ENCODE measurements at regions not wholly inside any gene's neighbourhood (a gene's known extent, or its start where the extent isn't known, plus 50 kb on each side); places are given as distances from the start of the nearest gene placed in this dataset.

GRCh38 chr3:118512301-118512700, 522.3 kb downstream of the IGSF11 start:
- TF ChIP-seq SUZ12 (IDR thresholded peaks at IDR 0.05) (no peak), FOXK2 (IDR thresholded peaks at IDR 0.05) (no peak), SP1 (IDR thresholded peaks at IDR 0.05) (no peak), TARDBP (IDR thresholded peaks at IDR 0.05) (no peak), ARNT (IDR thresholded peaks at IDR 0.05) (no peak), L3MBTL2 (conservative IDR thresholded peaks at IDR 0.05) (no peak), NFRKB (IDR thresholded peaks at IDR 0.05) (no peak), CTBP1 (IDR thresholded peaks at IDR 0.05; ENCODE audit: borderline replicate concordance) (no peak), LEF1 (IDR thresholded peaks at IDR 0.05; ENCODE audit: borderline replicate concordance) (no peak), FOXM1 (IDR thresholded peaks at IDR 0.05; ENCODE audit: borderline replicate concordance) (no peak), BHLHE40 (IDR thresholded peaks at IDR 0.05; ENCODE audit: borderline replicate concordance) (no peak), PKNOX1 (IDR thresholded peaks at IDR 0.05) (no peak), HDGF (IDR thresholded peaks at IDR 0.05; ENCODE audit: borderline replicate concordance) (no peak), FOXA1 (IDR thresholded peaks at IDR 0.05) (no peak), ZNF384 (IDR thresholded peaks at IDR 0.05) (no peak), ELF4 (IDR thresholded peaks at IDR 0.05) (no peak)
- DNase-seq (ENCODE audit: extremely low spot score) = no peak
- ChIA-PET CTCF (no interaction called here), POLR2A (no interaction called here)

- TF ChIP-seq TARDBP (IDR thresholded peaks at IDR 0.05) (no peak), CTBP1 (IDR thresholded peaks at IDR 0.05; ENCODE audit: borderline replicate concordance) (no peak), PKNOX1 (IDR thresholded peaks at IDR 0.05) (no peak), FOXM1 (IDR thresholded peaks at IDR 0.05; ENCODE audit: borderline replicate concordance) (no peak), FOXK2 (IDR thresholded peaks at IDR 0.05) (no peak), ELF4 (IDR thresholded peaks at IDR 0.05) (no peak), LEF1 (IDR thresholded peaks at IDR 0.05; ENCODE audit: borderline replicate concordance) (no peak), BHLHE40 (IDR thresholded peaks at IDR 0.05; ENCODE audit: borderline replicate concordance) (no peak), NFRKB (IDR thresholded peaks at IDR 0.05) (no peak)
- POLR2A ChIA-PET = interaction anchor here (0.6 kb wide), 1 partner anchor 84 kb away, joined by 3 read pairs; no protein-coding TSS in a partner anchor
- DNase-seq (ENCODE audit: extremely low spot score) = no peak
- CTCF ChIA-PET = no interaction called here
These were observed 509.6 kb downstream of the IGSF11 start for GRCh38 chr3:118525077-118525476.

- DNase-seq (ENCODE audit: extremely low spot score) = no peak
- TF ChIP-seq PKNOX1 (IDR thresholded peaks at IDR 0.05) = no peak
- no peak for TF ChIP-seq ARNT (IDR thresholded peaks at IDR 0.05)
- TF ChIP-seq LEF1 (IDR thresholded peaks at IDR 0.05; ENCODE audit: borderline replicate concordance) = no peak
- TF ChIP-seq CTBP1 (IDR thresholded peaks at IDR 0.05; ENCODE audit: borderline replicate concordance) = no peak
- TF ChIP-seq TARDBP (IDR thresholded peaks at IDR 0.05) = no peak
- TF ChIP-seq ZNF384 (IDR thresholded peaks at IDR 0.05) = no peak
- no peak for TF ChIP-seq SP1 (IDR thresholded peaks at IDR 0.05)
- TF ChIP-seq L3MBTL2 (conservative IDR thresholded peaks at IDR 0.05) = no peak
- TF ChIP-seq FOXA1 (IDR thresholded peaks at IDR 0.05) = no peak
- no peak for TF ChIP-seq FOXM1 (IDR thresholded peaks at IDR 0.05; ENCODE audit: borderline replicate concordance)
- TF ChIP-seq ELF4 (IDR thresholded peaks at IDR 0.05) = no peak
- TF ChIP-seq BHLHE40 (IDR thresholded peaks at IDR 0.05; ENCODE audit: borderline replicate concordance) = no peak
- no peak for TF ChIP-seq FOXK2 (IDR thresholded peaks at IDR 0.05)
- CTCF ChIA-PET = no interaction called here
- POLR2A ChIA-PET = no interaction called here
These were observed 507.7 kb downstream of the IGSF11 start for GRCh38 chr3:118526758-118527513.

- CTCF ChIA-PET = no interaction called here
These were observed 507.1 kb downstream of the IGSF11 start for GRCh38 chr3:118527514-118528044.

GRCh38 chr3:118529554-118529953, 505.1 kb downstream of the IGSF11 start:
- TF ChIP-seq TARDBP (IDR thresholded peaks at IDR 0.05) = no peak
- no peak for TF ChIP-seq ARNT (IDR thresholded peaks at IDR 0.05)
- TF ChIP-seq ZNF384 (IDR thresholded peaks at IDR 0.05) = no peak
- no peak for TF ChIP-seq HDGF (IDR thresholded peaks at IDR 0.05; ENCODE audit: borderline replicate concordance)
- TF ChIP-seq PKNOX1 (IDR thresholded peaks at IDR 0.05) = no peak
- ChIA-PET POLR2A (no interaction called here), CTCF (no interaction called here)
- DNase-seq (ENCODE audit: extremely low spot score) = no peak

More at GRCh38 chr3:118527514-118528044, 507.1 kb downstream of the IGSF11 start:
- POLR2A ChIA-PET = no interaction called here
- no peak for TF ChIP-seq NFRKB (IDR thresholded peaks at IDR 0.05)
- no peak for TF ChIP-seq FOXM1 (IDR thresholded peaks at IDR 0.05; ENCODE audit: borderline replicate concordance)
- TF ChIP-seq HDGF (IDR thresholded peaks at IDR 0.05; ENCODE audit: borderline replicate concordance) = no peak
- DNase-seq (ENCODE audit: extremely low spot score) = no peak
